C4-2B (cell line): ENCODE measurements at regions not wholly inside any gene's neighbourhood (a gene's known extent, or its start where the extent isn't known, plus 50 kb on each side); places are given as distances from the start of the nearest gene placed in this dataset.

Experiments
- CTCF ChIP-seq: fragments of 450-650 bp; conservative IDR thresholded peaks from 2 replicates; pipeline ENCODE4 v1.5.1; 2017; ENCODE audit warnings: mild to moderate bottlenecking
- ZFX ChIP-seq: fragments of 450-650 bp; IDR thresholded peaks from 2 replicates; pipeline ENCODE4 v1.6.1; 2017

- TF ChIP-seq CTCF (no peak), ZFX (no peak)
Measured at GRCh38 chr2:83531206-83531826, 927.8 kb downstream of the SUCLG1 start.
